ENCODE measurements at regions not wholly inside any gene's neighbourhood (a gene's known extent, or its start where the extent isn't known, plus 50 kb on each side); places are given as distances from the start of the nearest gene placed in this dataset.
A peak's percentile ranks its signal among the peaks of the same experiment; 100 is the strongest.
"Not testable (repeated sequence)": the region's sequence is repeated elsewhere in the genome, so short reads cannot be mapped to it uniquely, and the experiment has no call there.

- no peak for DNase-seq (ENCODE audit: low spot score)
These were observed 408.7 kb upstream of the PITX2 start for GRCh38 chr4:111031596-111031995.

GRCh38 chr4:111037591-111038360, 414.9 kb upstream of the PITX2 start:
- DNase-seq (ENCODE audit: low spot score), result no peak

- no peak for DNase-seq (ENCODE audit: low spot score)
These were observed 418.0 kb upstream of the PITX2 start for GRCh38 chr4:111040904-111041303.

- DNase-seq (ENCODE audit: low spot score), result no peak
These were observed 420.4 kb upstream of the PITX2 start for GRCh38 chr4:111043286-111043685.

GRCh38 chr4:111045992-111046391, 423.1 kb upstream of the PITX2 start:
- no peak for DNase-seq (ENCODE audit: low spot score)

GRCh38 chr4:111046811-111047210, 423.9 kb upstream of the PITX2 start:
- DNase-seq (ENCODE audit: low spot score), result no peak

- no peak for DNase-seq (ENCODE audit: low spot score)
These were observed 425.4 kb upstream of the PITX2 start for GRCh38 chr4:111048316-111048715.

GRCh38 chr4:111064342-111064993, 441.6 kb upstream of the PITX2 start:
- peak; percentile 87 for DNase-seq (ENCODE audit: low spot score)

GRCh38 chr4:111066001-111066400, 443.1 kb upstream of the PITX2 start:
- DNase-seq (ENCODE audit: low spot score), result no peak

- DNase-seq (ENCODE audit: low spot score), result no peak
These were observed 443.6 kb upstream of the PITX2 start for GRCh38 chr4:111066447-111066846.

- peak; percentile 73 for DNase-seq (ENCODE audit: low spot score)
These were observed 444.0 kb upstream of the PITX2 start for GRCh38 chr4:111066887-111067286.

- no peak for DNase-seq (ENCODE audit: low spot score)
These were observed 446.0 kb upstream of the PITX2 start for GRCh38 chr4:111068883-111069282.

- peak; percentile 20 for DNase-seq (ENCODE audit: low spot score)
These were observed 447.5 kb upstream of the PITX2 start for GRCh38 chr4:111070390-111070789.

- DNase-seq (ENCODE audit: low spot score), result no peak
These were observed 451.7 kb upstream of the PITX2 start for GRCh38 chr4:111074523-111075114.

- not testable (repeated sequence) for DNase-seq (ENCODE audit: low spot score)
These were observed 453.4 kb upstream of the PITX2 start for GRCh38 chr4:111076299-111076698.

- no peak for DNase-seq (ENCODE audit: low spot score)
These were observed 485.3 kb upstream of the PITX2 start for GRCh38 chr4:111108153-111108552.

GRCh38 chr4:111113591-111113990, 490.7 kb upstream of the PITX2 start:
- no peak for DNase-seq (ENCODE audit: low spot score)

- DNase-seq (ENCODE audit: low spot score), result no peak
These were observed 493.0 kb upstream of the PITX2 start for GRCh38 chr4:111115881-111116280.

- no peak for DNase-seq (ENCODE audit: low spot score)
These were observed 497.3 kb upstream of the PITX2 start for GRCh38 chr4:111120191-111120590.

GRCh38 chr4:111126340-111126739, 503.5 kb upstream of the PITX2 start:
- DNase-seq (ENCODE audit: low spot score), result no peak

GRCh38 chr4:111127841-111128240, 505.0 kb upstream of the PITX2 start:
- no peak for DNase-seq (ENCODE audit: low spot score)

- DNase-seq (ENCODE audit: low spot score), result no peak
These were observed 505.4 kb upstream of the PITX2 start for GRCh38 chr4:111128327-111128726.

GRCh38 chr4:111136438-111136837, 513.6 kb upstream of the PITX2 start:
- no peak for DNase-seq (ENCODE audit: low spot score)

Data from AG20443 (cell line).